GM18502 (cell line): ENCODE measurements at regions not wholly inside any gene's neighbourhood (a gene's known extent, or its start where the extent isn't known, plus 50 kb on each side); places are given as distances from the start of the nearest gene placed in this dataset.
A peak's percentile ranks its signal among the peaks of the same experiment; 100 is the strongest.
"Not testable (repeated sequence)": the region's sequence is repeated elsewhere in the genome, so short reads cannot be mapped to it uniquely, and the experiment has no call there.

Experiments
- ATAC-seq: cut with Tn5 transposase; IDR thresholded peaks from one replicate; pipeline ENCODE4 v1.9.1; 2021; ENCODE audit warnings: mild to moderate bottlenecking; ENCODE audit not compliant: unreplicated experiment, poor library complexity

DNA sequence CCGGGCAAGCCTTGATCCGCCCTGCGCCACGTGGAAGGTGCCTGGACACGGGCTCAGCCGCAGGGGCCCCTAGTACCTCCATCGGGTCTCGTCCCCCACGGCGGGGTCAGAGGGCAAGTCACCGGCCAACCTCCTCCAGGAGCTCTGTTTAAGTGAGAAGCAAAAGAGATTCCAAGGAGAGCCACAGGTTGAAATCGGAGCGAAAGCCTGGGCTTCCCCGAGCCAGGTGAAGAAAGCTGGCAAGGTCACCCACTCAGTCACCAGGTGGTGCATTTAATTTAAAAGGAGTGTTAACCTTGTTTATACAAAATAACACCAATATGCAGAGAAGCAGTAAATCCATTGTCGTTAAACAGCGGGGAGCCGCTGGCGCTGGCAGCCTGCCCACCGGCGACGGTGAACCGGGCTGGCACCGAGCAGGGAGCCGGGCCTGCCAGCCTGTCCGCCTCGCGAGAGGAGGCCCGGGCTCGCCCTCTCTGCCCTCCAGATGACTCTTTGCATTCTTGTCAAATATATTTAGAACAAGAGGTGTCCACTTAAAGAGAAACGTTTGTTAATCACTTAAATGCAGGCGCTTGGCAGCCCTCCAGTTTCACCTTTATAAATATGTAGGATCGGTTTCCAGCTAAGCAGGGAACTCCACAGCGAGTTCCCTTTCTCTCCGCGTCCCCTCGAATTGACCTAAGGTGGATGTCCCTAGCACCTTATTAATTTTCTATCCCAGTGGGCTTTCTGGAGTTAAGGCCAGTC is 277.3 kb upstream of the NR2F2 start:
- peak; percentile 43 for ATAC-seq

DNA sequence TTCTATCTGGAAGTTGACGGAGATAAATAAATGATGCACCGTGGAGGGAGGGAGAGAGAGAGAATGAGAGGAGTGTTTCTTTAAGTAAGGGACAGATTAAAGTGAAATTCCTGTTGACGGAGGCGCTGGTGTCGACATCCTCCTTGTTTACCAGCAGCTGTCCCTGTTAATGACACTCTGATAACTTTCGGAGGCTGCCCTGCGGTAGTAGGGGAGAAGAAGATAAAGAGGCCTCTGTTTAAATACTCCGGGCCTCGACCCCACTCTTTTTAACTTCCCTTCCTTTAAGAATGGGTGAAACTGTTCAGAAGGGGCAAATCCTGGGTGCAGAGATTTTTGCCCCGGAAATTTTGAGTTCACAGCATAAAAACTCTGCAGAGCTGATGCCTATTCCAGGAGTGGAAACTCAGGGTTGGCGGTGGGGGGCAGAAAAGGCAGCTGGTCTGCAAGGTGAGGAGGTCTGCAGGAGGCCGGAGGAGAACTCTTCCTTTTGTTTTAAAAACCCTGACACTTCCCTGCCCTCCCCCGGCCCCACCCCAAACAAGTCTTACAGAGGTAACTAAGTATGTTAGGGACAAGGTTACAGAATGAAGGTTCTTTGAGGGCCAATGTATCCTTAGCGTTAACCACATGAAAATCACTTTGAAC is 276.6 kb upstream of the NR2F2 start:
- ATAC-seq = peak; percentile 3

- ATAC-seq = no peak
These were observed 275.9 kb upstream of the NR2F2 start for GRCh38 chr15:96054621-96055020.

DNA sequence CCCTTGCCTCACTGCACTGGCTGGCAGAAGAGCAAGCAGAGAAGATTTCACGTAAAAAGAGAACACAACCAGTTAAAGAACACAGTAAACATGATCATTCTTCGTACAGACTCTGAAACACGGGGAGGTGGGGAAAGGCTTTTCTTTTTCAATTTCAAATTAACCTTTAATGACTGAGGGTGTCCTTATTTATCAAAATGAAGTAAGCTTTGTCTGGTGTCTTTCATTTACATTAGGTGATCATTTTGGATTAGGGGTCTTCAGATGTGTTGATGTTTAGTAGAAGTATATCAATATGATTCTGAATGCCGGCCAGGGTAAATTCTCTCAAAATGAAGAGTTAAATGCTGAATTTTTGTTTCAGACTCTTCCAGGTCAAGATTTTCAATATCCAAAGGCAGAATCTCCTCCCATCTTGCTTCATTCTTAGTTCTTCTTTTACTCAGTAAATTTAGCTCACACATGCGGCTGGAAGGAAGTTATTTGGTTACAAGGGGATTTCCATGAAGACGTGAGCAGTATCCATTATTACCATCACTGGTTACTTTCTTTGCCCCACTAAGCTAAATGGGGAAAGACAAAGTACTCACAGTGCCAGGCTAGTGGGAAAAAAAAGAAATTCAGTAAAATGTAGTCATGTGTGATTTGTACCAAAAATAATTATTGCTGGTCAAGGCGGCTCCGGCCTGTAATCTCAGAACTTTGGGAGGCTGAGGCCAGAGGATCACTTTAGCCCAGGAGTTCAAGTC is 272.2 kb upstream of the NR2F2 start:
- ATAC-seq = peak; percentile 86

- not testable (repeated sequence) for ATAC-seq
These were observed 271.7 kb upstream of the NR2F2 start for GRCh38 chr15:96058852-96059103.

DNA sequence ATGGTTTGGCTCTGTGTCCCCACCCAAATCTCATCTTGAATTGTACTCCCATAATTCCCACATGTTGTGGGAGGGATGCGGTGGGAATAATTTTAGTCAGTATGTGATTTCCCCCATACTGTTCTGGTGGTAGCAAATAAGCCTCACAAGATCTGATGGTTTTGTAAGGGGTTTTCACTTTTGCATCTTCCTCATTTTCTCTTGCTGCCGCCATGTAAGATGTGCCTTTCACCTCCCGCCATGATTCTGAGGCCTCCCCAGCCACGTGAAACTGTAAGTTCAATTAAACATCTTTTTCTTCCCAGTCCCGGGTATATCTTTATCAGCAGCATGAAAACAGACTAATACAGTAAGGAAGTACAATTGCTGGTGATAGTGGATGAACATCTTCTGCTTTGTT is 269.9 kb upstream of the NR2F2 start:
- ATAC-seq = not testable (repeated sequence)

DNA sequence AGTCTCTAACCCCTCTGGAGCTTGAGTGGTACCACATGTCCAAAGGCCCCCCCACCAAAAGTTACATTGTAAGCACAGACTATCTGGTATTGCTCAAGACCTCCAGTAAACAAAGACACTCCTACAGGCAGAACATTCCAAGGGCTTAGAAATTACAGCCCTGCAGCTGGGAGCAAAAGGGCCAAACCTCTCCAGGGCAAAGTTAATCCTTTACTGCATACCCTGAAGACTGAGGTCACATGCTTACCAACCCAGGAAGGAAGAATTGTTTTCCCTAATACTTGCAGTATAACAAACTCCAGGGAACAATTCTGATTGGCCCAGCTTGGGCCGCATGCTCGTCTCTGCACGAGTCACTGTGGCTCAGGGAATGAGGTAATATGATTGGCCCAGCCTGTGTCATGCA is 266.1 kb upstream of the NR2F2 start:
- ATAC-seq = no peak

GRCh38 chr15:96066126-96066525 is 264.4 kb upstream of the NR2F2 start:
- ATAC-seq = no peak

GRCh38 chr15:96066852-96067495 is 263.5 kb upstream of the NR2F2 start:
- no peak for ATAC-seq

DNA sequence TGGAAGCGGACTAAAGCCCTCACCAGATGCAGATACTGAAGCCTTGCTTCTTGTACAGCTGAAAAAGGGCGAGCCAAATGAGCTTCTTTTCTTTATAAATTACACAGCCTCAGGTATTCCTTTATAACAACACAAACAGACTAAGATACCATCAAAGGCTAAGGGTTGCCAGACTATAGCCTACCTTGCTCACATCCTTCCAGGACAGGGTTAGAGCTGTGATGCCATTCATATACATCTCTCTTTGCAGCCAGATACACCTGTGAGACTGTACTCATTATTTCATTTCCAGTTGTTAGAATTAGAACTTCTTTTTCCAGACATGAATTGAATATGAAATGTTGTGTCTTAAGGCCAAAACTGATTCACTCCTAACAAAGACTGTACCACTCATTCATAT is 262.8 kb upstream of the NR2F2 start:
- ATAC-seq = no peak

GRCh38 chr15:96068897-96069296 is 261.6 kb upstream of the NR2F2 start:
- ATAC-seq = no peak

GRCh38 chr15:96070636-96071035 is 259.9 kb upstream of the NR2F2 start:
- no peak for ATAC-seq

DNA sequence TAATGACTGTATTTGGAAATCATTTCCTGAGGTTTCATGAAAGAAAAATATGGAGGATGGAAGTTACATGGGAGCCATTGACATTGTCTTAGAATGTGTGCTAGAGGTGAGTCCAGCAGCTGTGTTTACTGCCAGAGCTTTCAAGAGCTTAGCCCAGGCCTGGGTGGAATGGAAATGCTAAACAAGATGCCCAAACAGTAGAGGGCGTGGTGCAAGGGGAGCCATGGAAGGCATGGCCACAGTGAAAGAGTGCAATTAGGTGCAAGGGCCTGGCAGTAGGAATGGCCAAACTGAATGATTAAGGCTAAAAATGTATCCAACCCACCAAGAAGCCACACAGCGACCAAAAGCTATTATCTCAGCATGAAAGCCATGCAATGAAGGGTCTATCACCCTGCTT is 257.7 kb upstream of the NR2F2 start:
- no peak for ATAC-seq

- ATAC-seq = no peak
These were observed 256.6 kb upstream of the NR2F2 start for GRCh38 chr15:96073908-96074307.

GRCh38 chr15:96075895-96076294 is 254.6 kb upstream of the NR2F2 start:
- no peak for ATAC-seq

GRCh38 chr15:96076350-96076749 is 254.2 kb upstream of the NR2F2 start:
- ATAC-seq = no peak

DNA sequence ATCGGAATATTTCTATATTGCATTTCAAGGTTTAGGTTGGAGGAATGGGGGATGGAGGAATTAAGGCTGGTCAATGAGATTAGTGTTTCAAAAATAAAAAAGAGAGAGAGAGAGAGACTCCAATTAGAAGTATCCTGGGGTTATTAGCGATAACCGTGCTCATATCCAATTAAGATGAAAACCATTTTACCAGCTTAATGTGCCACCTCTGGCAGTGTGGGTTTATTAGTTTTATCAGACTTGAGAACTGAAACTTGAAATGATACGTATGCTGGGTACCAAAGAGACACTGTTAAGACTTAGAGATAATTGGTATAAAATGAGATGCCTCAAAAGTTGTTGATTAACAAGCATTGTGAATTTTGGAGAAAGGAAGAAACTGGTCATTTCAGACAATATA is 251.5 kb upstream of the NR2F2 start:
- ATAC-seq = no peak

DNA sequence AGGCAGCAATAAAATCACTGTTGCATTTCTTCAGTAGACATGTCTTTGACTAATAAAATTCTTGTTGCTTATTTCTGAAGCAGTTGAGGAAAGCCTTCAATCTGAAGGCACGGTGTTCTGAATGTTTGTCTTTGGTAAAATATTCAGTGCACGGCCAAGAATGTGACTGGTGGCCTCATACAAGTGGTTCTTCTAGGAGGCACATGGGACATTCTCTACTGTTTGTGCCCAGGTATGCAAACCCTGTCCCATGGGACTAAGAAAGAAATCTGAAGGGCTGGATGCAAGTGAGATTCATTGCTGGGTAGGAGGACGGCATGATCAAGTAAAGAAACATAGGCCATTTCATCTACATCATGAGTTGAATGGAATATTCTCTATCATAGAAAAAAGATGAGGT is 250.6 kb upstream of the NR2F2 start:
- ATAC-seq = no peak

- no peak for ATAC-seq
These were observed 244.3 kb upstream of the NR2F2 start for GRCh38 chr15:96086164-96086563.

DNA sequence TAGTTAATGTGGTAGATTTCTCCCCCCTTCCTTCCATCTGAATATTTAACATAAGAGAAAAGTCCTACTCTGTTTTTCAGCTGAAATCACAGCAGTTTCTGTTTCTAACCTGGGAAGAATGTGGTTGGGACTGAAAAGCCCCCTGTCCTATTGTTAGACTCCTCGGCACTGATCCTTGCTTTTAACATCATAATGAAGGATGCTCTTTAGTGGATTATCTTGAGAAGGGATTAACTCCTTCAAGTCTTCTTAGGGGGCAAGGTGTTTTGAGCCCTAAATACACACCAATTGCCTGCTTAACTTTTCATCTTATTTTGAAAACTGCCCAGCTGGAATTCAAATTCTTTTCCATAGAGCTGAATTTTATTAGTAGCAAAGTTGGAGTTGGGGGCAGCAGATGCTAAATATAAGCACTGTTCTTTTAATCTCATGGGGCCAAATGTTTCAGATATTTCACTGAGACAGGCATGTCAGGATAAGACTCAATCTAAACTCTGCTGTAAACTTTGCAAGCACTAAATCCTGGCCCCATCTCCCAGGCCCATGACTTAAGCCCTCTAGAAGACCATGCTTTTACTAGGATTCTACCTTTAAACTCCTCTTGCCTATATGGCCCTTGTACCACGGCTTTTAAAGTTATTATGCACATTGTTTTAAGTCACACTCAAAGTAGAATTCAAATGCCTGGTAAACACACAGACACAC is 243.2 kb upstream of the NR2F2 start:
- ATAC-seq = peak; percentile 39

GRCh38 chr15:96088650-96089049 is 241.8 kb upstream of the NR2F2 start:
- ATAC-seq = no peak
